Kidney (tissue), 13 donors: ENCODE measurements at regions not wholly inside any gene's neighbourhood (a gene's known extent, or its start where the extent isn't known, plus 50 kb on each side); places are given as distances from the start of the nearest gene placed in this dataset.

Source experiments
- DNase-seq, 5 donors: peaks; one replicate each; pipeline ENCODE4 v3.0.0-alpha.2; 2013 to 2020
- FAIRE-seq: peaks from 2 replicates; lab custom pipeline; 2012; peaks lifted over from hg19 to GRCh38; lab: Jason Lieb, UNC
- H3K27ac ChIP-seq, 2 donors: one replicate each; pipeline ENCODE4 v1.7.0; 2013; ENCODE audit warnings: low read depth in 2 of 2, low read length in 2 of 2, inconsistent platforms in 1 of 2
- H3K27me3 ChIP-seq: one replicate; pipeline ENCODE4 v1.7.1; 2013; ENCODE audit warnings: low read length, inconsistent platforms; ENCODE audit not compliant: control insufficient read depth, insufficient read depth
- H3K36me3 ChIP-seq, 3 donors: one replicate each; pipeline versions ENCODE4 v1.7.0 to v1.7.1; 2013; ENCODE audit warnings: low read length in 3 of 3, control low read depth in 1 of 3, inconsistent platforms in 1 of 3; ENCODE audit not compliant: insufficient read depth in 3 of 3, control insufficient read depth in 2 of 3
- H3K4me1 ChIP-seq, 3 donors: one replicate each; pipeline versions ENCODE4 v1.7.0 to v1.7.1; 2013; ENCODE audit warnings: low read length in 3 of 3, inconsistent platforms in 1 of 3, low read depth in 1 of 3; ENCODE audit not compliant: control insufficient read depth in 2 of 3, insufficient read depth in 2 of 3
- H3K4me3 ChIP-seq, 3 donors: one replicate each; pipeline versions ENCODE4 v1.7.0 to v1.8.1; 2013; ENCODE audit warnings: low read length in 3 of 3, control low read depth in 1 of 3, inconsistent platforms in 1 of 3
- H3K9ac ChIP-seq, 3 donors: one replicate each; pipeline versions ENCODE4 v1.7.0 to v1.7.1; 2013; ENCODE audit warnings: low read length in 3 of 3, control low read depth in 1 of 3, inconsistent platforms in 1 of 3
- H3K9me3 ChIP-seq, 3 donors: one replicate each; pipeline versions ENCODE4 v1.7.0 to v1.7.1; 2013; ENCODE audit warnings: low read length in 3 of 3, control low read depth in 1 of 3, inconsistent platforms in 1 of 3; ENCODE audit not compliant: control insufficient read depth in 2 of 3, insufficient read depth in 1 of 3
- intact Hi-C: fragments of 100-400 bp; cut with DNase I; formaldehyde crosslinking; loops from one replicate; pipeline ENCODE4 v1.11.1; 2022
- TF ChIP-seq, protein P1 (sequence below): IDR thresholded peaks from 3 replicates; pipeline ENCODE4 v1.5.1; 2012; ENCODE audit warnings: mild to moderate bottlenecking, moderate library complexity, borderline replicate concordance; ENCODE audit not compliant: insufficient read depth; ENCODE audit errors: extremely low read depth
- donor health status: control.
- donor health status: control.
- donor health status: control.
- donor health status: control.
- donor health status: control.
- donor health status: DM: yes; HTN: yes; CAD: no.
- donor health status: Normal renal cell carcinoma (clear cell type).

DNA sequence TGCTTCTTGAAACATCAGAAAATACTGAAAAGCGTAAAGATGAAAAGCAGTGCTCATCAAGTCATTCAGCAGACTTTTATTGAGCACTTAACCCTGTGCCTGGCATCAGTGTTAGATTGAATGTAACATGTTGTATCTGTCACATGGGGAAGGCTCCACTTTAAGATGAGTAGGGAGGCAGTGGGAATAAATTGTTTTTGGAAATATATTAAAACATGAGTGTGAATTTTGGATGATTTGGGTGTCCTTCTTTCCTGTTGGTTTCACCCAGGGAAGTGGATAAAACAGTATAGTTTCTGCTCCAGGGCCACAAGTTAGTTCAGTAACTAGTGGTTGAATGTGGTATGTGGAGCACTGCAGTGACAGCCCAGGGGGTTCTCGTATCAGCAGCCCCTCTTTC lies 301.4 kb upstream of the TPM1 start:
- no peak overlapping the region for H3K4me3 ChIP-seq
- H3K27ac ChIP-seq = no peak overlapping the region
- FAIRE-seq = no peak
- intact Hi-C loops = no loop called here
- H3K9ac ChIP-seq = no peak overlapping the region
- H3K36me3 ChIP-seq = peaks cover 0 to 6% (median 2%) of the 10 kb centered on the region in 3 donors
- no peak for DNase-seq
- no peaks in the 10 kb centered on the region for H3K27me3 ChIP-seq
- peaks cover 0 to 3% (median 0%) of the 10 kb centered on the region in 3 donors for H3K4me1 ChIP-seq
- no peaks in the 10 kb centered on the region for H3K9me3 ChIP-seq
- TF ChIP-seq, protein P1, sequence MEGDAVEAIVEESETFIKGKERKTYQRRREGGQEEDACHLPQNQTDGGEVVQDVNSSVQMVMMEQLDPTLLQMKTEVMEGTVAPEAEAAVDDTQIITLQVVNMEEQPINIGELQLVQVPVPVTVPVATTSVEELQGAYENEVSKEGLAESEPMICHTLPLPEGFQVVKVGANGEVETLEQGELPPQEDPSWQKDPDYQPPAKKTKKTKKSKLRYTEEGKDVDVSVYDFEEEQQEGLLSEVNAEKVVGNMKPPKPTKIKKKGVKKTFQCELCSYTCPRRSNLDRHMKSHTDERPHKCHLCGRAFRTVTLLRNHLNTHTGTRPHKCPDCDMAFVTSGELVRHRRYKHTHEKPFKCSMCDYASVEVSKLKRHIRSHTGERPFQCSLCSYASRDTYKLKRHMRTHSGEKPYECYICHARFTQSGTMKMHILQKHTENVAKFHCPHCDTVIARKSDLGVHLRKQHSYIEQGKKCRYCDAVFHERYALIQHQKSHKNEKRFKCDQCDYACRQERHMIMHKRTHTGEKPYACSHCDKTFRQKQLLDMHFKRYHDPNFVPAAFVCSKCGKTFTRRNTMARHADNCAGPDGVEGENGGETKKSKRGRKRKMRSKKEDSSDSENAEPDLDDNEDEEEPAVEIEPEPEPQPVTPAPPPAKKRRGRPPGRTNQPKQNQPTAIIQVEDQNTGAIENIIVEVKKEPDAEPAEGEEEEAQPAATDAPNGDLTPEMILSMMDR = no peak

GRCh38 chr15:62742409-62743171 lies 300.0 kb upstream of the TPM1 start:
- Histone ChIP-seq H3K4me3 (peak overlapping the region in 2 of 3 donors; percentile 2 to 38), H3K9me3 (no peaks in the 10 kb centered on the region), H3K4me1 (peaks cover 0 to 3% (median 0%) of the 10 kb centered on the region in 3 donors), H3K9ac (peak overlapping the region in 1 of 3 donors; percentile 42), H3K27ac (peak overlapping the region in 1 of 2 donors; percentile 30), H3K27me3 (no peaks in the 10 kb centered on the region), H3K36me3 (peaks cover 0 to 2% (median 0%) of the 10 kb centered on the region in 3 donors)
- FAIRE-seq = peak; percentile 19
- intact Hi-C loops = no loop called here
- DNase-seq = peak in 3 of 5 donors; percentile 64 to 89 (median 80)
- TF ChIP-seq, protein P1 = peak; percentile 75

- Histone ChIP-seq H3K9ac (no peak overlapping the region), H3K9me3 (no peaks in the 10 kb centered on the region), H3K27ac (no peak overlapping the region), H3K27me3 (no peaks in the 10 kb centered on the region), H3K4me3 (no peak overlapping the region), H3K4me1 (peaks cover 0 to 3% (median 2%) of the 10 kb centered on the region in 3 donors), H3K36me3 (peaks cover 0 to 3% (median under 1%) of the 10 kb centered on the region in 3 donors)
- TF ChIP-seq, protein P1 = no peak
- DNase-seq (peak in 2 of 5 donors; percentile 25 to 64), FAIRE-seq (no peak)
- intact Hi-C loops = no loop called here
These were observed 296.8 kb upstream of the TPM1 start for GRCh38 chr15:62745621-62746225.
